T-helper 1 cell treated with Interleukin-12 subunit alpha and Interleukin-12 subunit beta and Interleukin-4 antibody, amounts not matched to agents 30 ng/mL and 1 ng/mL, for 36 hours (primary cell): ENCODE measurements at regions not wholly inside any gene's neighbourhood (a gene's known extent, or its start where the extent isn't known, plus 50 kb on each side); places are given as distances from the start of the nearest gene placed in this dataset.

Source experiments
- intact Hi-C: fragments of 100-400 bp; cut with micrococcal nuclease; formaldehyde crosslinking; loops from one replicate; pipeline ENCODE4 v1.15.1; 2024

- intact Hi-C loops, result no loop called here
These were observed 62.1 kb downstream of the CTAGE1 start for GRCh38 chr18:22355598-22355997.

- intact Hi-C loops, result no loop called here
These were observed 62.6 kb downstream of the CTAGE1 start for GRCh38 chr18:22355069-22355468.

GRCh38 chr18:22349966-22350365 is 67.7 kb downstream of the CTAGE1 start:
- intact Hi-C loops, result loop anchor here (5.0 kb wide), 1 partner anchor 183 kb away; the partner anchor contains the start of gene GATA6

GRCh38 chr18:22349317-22349898 is 68.3 kb downstream of the CTAGE1 start:
- intact Hi-C loops, result loop anchor here (5.0 kb wide), 1 partner anchor 182 kb away; the partner anchor contains the start of gene GATA6

GRCh38 chr18:22348521-22349316 is 69.0 kb downstream of the CTAGE1 start:
- intact Hi-C loops, result loop anchor here (5.0 kb wide), 1 partner anchor 181 kb away; the partner anchor contains the start of gene GATA6

GRCh38 chr18:22347606-22348511 is 69.9 kb downstream of the CTAGE1 start:
- intact Hi-C loops, result loop anchor here (5.0 kb wide), 1 partner anchor 181 kb away; the partner anchor contains the start of gene GATA6

GRCh38 chr18:22346953-22347605 is 70.6 kb downstream of the CTAGE1 start:
- intact Hi-C loops, result loop anchor here (5.0 kb wide), 1 partner anchor 180 kb away; the partner anchor contains the start of gene GATA6

GRCh38 chr18:22346401-22346952 is 71.2 kb downstream of the CTAGE1 start:
- intact Hi-C loops, result loop anchor here (5.0 kb wide), 1 partner anchor 179 kb away; the partner anchor contains the start of gene GATA6

GRCh38 chr18:22345718-22346117 is 72.0 kb downstream of the CTAGE1 start:
- intact Hi-C loops, result loop anchor here (5.0 kb wide), 1 partner anchor 178 kb away; the partner anchor contains the start of gene GATA6

- intact Hi-C loops, result loop anchor here (5.0 kb wide), 1 partner anchor 178 kb away; the partner anchor contains the start of gene GATA6
These were observed 72.6 kb downstream of the CTAGE1 start for GRCh38 chr18:22344908-22345670.

GRCh38 chr18:22344445-22344844 is 73.3 kb downstream of the CTAGE1 start:
- intact Hi-C loops, result no loop called here

- intact Hi-C loops, result no loop called here
These were observed 74.1 kb downstream of the CTAGE1 start for GRCh38 chr18:22343613-22344012.

- intact Hi-C loops, result no loop called here
These were observed 75.1 kb downstream of the CTAGE1 start for GRCh38 chr18:22342625-22343024.

- intact Hi-C loops, result no loop called here
These were observed 77.4 kb downstream of the CTAGE1 start for GRCh38 chr18:22340331-22340730.

- intact Hi-C loops, result no loop called here
These were observed 77.8 kb downstream of the CTAGE1 start for GRCh38 chr18:22339913-22340312.

- intact Hi-C loops, result no loop called here
These were observed 79.9 kb downstream of the CTAGE1 start for GRCh38 chr18:22337833-22338232.

GRCh38 chr18:22337306-22337705 is 80.4 kb downstream of the CTAGE1 start:
- intact Hi-C loops, result no loop called here

- intact Hi-C loops, result no loop called here
These were observed 81.3 kb downstream of the CTAGE1 start for GRCh38 chr18:22336406-22336805.

- intact Hi-C loops, result no loop called here
These were observed 82.0 kb downstream of the CTAGE1 start for GRCh38 chr18:22335731-22336198.
